EH (cell line): ENCODE measurements at regions not wholly inside any gene's neighbourhood (a gene's known extent, or its start where the extent isn't known, plus 50 kb on each side); places are given as distances from the start of the nearest gene placed in this dataset.
"Not testable (repeated sequence)": the region's sequence is repeated elsewhere in the genome, so short reads cannot be mapped to it uniquely, and the experiment has no call there.

ENCODE experiments used
- DNase-seq: peaks from one replicate; pipeline ENCODE4 v3.0.0-alpha.2; 2015; ENCODE audit warnings: low read depth

DNA sequence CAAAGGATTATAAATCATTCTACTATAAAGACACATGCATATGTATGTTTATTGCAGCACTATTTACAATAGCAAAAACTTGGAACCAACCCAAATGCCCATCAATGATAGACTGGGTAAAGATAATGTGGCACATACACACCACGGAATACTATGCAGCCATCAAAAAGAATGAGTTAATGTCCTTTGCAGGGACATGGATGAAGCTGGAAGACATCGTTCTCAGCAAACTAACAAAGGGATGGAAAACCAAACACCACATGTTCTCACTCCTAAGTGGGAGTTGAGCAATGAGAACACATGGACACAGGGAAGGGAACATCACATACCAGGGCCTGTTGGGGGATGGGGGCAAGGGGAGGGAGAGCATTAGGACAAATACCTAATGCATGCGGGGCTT, 133.2 kb downstream of the ATXN3L start:
- DNase-seq: not testable (repeated sequence)

DNA sequence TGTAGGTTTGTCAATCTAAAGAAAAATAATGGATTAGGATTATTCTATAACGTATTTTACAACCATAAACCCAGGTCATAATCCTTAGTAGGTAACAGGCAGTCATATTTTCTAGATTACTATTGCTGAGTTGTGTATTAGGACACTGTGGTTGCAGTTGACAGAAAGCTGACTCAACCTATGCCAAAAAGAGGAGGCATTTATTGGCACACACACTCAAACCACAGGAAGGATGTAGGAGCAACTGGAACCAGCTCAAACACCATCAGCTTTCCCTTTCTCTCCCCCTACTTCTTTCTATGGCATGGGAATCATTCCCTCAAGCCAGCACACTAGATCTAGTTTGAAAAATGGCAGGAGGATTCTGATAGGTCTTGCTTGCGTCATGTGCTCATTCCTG, 136.4 kb upstream of the FAM9C start:
- peak; percentile 73 for DNase-seq

DNA sequence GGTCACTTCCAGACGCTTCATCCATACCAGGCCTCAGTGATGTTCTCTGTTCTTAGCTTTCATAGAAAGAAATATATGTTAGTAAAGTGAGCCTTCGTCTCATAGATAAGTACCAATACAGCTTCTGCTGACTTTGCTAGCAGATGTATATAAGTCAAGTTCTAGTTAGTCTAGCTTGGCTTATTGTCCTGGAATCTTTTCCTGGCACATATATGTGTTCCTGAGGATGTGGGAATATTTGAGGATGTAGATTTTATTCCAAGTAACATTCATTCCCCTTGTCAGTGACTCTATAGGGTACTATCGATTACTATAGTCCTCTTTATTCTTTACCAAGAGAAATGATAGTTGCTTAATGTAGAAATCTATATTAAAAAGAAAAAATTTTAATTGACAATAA, 135.2 kb upstream of the FAM9C start:
- DNase-seq: no peak

DNA sequence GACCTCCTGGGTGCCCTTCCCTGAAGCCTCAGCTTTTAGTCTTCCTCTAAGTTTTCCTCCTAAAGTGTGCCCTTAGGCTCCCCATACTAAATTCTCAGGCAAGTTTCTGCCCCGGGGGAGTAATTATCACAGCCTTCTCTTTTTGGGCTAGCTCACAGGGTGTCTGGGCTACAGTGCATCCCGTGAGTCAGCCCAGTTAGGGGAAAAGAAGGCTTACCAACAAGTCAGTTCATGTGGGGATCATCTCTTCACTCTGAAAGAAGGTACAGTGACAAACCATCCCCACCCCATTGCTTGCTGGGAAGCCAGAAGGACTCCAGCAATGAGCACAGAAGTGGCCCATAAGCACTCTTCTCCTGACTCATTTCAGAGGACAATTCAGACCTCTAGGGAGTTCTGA, 134.7 kb upstream of the FAM9C start:
- no peak for DNase-seq

DNA sequence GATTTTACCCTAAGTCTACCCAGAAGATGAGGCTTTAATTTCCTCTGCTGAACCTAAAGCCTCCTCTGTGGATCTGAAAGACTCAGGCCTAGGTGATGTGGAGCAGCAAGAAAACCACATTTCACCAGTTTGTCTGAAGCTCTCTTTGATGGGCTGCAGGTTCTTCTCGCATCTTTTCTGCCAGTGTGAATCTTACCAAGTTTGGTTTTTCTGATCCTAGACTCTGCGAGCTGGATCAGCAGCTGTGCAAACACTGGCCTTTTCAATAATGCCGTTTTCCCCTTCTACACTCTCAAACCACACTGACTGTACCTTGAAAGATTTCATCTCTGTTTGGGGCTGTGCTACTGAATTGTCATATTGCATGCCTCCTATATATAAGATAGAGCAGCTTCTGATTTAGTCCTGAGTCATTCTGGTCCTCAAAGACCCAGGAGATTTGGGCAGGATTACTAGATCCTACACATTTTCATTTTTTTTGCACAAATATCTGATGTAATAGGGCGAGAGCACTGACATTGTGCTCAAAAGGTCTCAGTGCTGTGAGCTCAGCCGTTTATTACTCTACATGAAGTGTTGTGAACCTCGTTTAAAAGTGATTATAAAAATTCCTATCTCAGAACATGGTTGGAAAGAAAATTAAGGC, 133.6 kb upstream of the FAM9C start:
- no peak for DNase-seq

DNA sequence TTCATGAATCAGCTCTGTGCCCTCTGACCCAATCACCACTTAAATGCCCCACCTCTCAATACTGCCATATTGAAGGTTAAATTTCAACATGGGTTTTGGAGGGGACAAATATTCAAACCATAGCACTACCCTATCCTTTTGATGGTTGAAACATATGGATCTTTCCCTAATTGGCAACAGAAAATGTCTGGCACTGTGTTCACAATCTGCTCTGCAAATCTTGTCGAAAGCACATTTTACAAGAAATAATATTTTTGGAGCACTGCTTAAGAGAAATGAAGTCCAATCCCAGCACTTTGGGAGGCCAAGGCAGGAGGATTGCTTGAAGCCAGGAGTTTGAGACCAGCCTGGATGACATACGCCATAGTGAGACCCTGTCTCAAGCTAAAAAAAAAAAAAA, 130.6 kb upstream of the FAM9C start:
- no peak for DNase-seq

DNA sequence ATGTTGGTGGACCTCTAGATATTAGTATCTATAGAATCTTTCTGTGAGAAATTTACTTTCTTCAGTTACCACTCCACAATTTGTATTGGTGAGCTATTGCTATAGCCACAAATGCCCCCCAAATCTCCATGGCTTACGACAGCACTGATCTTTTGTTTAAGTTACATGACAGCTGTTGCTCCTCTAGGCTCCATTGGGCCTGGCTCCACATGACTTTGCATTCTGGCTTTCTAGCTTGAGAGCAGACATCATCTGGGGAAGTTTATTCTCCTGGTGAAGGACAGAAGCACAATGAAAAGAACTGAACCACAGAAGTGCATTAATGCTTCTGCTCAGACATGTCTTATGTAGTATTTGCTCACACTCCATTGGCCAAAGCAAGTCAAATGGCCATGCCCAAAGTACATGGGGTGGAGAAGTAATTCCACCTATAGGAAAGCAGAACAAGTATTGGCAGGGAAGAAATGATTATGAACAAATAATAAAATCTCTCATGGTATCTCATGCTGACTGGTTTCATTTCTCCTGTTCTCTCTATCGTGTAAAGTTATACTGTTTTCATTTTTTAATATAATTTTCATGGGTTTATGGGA, 126.6 kb upstream of the FAM9C start:
- no peak for DNase-seq

DNA sequence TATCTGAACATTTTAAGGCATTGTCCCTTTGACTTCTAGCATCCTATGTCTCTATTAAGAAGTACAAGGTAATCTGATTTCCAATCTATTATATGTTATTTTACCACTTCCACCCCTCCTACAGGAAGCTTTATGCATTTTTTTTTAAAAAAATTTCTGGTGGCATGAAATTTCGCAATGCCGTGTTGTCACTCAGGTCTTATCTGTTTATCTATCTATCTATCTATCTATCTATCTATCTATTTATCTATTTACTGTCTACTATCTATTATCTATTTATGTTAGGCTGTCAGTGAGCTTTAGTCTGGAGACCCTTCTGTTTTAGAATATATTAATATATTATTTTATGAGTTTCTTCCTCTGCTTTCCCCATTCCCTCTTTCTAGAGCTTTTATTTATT, 125.3 kb upstream of the FAM9C start:
- no peak for DNase-seq

DNA sequence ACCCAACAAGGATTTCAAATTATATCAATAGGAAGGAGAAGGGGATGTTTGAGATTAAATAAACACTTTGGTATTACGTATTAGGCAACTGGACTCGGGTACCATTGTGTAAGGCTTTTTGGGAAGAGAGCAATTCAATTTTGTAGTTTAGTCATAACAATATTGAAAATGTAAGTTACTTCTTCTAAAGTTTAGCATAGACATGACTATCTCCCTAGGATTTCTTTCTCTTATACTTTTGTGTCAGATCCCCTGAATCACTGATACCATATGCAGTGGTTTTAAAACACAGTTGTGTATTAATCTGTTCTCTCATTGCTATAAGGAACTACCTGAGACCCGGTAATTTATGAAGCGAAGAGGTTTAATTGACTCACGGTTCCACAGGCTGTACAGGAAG, 123.8 kb upstream of the FAM9C start:
- no peak for DNase-seq

DNA sequence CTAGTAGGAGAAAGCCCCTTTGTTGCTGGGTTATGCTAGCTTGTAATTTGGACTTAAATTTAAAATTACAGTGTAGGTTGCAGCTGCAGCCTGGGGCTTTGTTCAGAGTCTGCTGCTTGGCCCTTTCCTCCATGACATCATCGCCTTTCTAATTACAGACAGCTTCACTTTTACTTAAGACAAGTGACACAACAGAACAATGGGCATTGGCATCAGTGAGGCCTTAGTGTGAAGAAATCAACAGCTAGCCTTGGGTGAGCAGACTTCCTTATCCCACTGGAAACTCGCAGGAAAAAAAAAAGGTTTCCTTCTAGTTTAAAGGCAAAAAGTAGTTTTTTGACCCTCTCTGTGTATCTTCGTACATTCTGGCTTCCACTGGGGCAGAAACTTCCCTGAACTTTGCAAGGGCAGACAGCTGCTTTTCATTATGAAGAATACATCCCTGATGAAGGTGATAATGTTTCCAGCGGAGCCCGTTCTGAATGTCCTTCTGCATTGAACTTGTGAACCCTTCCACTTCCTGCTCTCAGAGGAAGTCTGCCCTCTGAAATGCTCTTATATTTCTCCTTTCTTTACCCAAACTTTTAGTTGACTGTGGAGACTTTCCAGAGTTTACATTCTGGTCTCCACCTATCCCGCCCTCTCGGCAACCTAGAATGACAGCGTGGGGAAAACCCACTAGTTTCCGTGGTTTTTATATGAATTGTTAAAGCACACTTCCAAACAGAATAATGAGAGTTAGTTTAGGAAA, 123.2 kb upstream of the FAM9C start:
- peak; percentile 51 for DNase-seq

DNA sequence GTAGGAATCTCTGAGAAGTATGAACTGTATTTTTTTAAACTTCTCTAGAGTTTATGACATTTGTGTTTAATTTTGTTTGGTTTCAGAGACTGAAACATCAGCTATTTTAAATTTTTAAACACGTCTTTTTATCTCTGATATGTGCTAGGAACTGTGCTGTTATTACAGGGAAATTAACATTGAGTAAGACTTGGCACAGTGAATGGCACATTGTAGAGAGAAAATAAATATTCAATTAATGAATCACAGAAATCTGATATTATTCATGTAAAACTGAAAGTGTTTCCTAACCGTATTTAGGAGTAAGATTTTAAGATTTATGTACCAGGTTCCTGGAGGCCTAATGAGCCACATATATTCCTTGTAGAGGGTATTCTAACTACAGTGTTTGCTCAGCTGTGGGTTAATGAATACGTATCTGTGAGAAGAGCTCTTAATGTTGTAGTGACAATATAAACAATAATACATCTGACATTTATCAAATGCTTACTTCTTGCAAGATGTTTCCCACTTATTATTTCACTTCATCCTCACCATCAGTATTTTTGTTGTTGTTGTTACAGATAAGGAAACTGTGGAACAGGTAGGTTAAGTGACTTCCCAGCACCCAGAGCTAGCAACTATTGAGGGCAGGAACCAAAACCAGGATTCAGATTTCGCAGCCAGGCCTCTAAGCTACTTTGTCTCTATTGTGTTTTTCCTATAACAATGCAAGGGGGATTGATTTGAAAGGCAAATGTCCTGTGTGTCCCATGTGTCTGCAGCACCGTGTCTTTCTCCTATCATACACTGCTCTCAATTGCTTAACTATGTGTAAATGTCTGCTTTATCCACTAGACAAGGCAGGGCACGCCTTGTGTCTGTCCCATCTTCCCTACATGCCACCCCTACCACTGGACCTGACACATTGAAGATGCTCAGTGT, 121.1 kb upstream of the FAM9C start:
- no peak for DNase-seq

DNA sequence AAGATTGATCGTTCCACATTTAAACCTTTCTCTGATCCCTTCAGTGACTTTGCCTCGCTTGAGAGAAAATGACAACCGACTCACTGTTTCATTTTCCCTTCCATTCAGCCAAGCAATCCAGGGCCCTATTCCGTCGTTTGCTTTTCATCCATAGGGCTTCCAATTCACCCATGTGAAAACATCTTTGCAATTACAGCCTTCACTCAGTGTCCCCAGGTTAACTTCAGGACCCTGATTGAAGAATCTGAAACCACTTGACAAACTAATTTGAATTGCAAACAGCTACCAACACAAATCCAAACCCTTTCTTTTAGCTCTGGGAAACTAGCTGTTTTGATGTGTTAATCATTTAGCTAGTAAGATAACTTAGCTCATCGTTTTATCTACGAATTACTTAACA, 120.2 kb upstream of the FAM9C start:
- DNase-seq: no peak

DNA sequence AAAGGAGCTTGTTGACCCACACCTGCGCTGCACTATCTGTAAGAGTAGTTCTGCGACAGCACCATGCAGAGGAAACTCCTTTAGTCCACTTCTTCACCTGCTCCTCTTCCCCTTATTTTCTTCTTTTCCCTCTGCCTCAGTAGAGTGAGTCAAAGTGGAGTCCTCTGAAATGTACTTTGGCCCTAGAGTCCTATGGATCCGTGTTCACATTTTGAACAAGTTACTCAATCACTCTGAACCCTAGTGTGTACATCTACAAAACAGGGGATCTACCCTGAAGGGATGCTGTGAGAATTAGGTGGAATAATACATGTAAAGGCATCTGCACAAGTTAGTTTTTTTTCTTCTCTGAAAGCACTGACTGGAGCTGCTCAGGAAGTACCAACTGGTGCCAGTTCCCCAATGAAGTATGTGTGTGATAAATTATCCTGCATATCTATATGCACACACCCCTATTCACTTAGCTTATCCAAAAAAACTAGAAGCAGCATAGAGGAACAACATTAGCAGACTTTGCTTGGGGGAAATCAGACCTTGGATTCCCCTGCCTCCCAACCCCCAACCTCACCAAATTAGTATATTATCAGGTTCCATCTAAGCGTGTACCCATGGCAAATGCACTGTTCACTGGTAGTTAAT, 118.5 kb upstream of the FAM9C start:
- DNase-seq: no peak

DNA sequence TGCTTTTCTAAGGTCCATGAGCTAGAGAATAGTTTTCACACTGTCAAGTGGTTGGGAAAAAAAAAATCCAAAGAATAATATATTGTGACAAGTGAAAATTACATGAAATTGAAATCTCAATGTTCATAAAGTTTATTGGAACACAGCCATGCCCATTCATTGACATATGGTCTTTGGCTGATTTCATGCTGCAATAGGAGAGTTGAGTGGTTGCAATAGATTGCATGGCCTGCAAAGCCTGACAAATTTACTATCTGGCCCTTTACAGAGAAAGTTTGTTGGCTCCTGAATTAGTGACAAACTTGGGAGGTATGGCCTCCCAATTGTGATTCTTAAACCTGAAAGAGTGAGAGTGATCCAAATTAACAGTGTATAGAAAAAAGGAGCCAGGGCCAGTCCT, 115.5 kb upstream of the FAM9C start:
- no peak for DNase-seq

DNA sequence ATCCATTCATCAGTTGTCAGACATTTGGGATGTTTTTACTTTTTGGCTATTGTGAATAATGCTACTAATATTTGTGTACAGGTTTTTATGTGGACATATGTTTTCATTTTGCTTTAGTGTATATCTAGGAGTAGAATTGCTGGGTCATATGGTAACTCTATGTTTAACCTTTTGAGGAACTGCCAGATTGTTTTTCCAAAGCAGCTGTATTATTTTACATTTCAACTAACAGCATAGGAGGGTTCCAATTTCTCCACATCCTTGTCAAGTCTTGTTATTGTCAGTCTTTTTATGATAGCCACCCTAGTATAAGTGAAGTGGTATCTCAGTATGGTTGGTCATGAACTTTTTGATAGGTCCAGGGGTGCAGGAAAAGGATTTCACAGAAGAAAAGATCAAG, 114.5 kb upstream of the FAM9C start:
- peak; percentile 26 for DNase-seq

DNA sequence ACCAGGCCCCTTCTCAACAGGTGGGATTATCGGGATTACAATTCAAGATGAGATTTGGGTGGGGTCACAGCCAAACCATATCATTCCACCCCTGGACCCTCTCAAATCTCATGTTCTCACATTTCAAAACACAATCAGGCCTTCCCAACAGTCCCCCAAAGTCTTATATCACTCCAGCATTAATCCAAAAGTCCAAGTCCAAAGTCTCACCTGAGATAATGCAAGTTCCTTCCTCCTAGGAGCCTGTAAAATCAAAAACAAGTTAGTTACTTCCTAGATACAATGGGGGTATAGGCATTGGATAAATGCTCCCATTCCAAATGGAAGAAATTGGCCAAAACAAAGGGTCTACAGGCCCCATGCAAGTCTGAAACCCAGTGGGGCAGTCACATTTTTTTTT, 111.1 kb upstream of the FAM9C start:
- DNase-seq: not testable (repeated sequence)

DNA sequence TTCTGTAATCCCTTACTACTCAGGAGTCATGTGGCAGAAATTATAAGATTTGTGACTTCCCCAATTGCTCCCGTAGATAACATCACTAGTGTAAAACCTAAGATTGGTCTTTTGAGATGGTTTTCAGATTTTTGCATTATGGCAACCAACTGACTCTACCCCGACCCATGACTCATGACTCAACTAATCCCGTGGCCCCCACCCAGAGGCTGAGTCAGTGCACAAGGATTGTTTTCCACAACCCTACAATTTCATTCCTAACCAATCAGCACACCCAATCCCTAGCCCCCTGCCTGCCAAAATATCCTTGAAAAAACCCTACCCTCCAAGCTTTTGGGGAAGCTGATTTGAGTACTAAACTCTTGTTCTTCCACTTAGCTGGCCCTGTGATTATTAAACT, 109.4 kb upstream of the FAM9C start:
- peak; percentile 44 for DNase-seq

DNA sequence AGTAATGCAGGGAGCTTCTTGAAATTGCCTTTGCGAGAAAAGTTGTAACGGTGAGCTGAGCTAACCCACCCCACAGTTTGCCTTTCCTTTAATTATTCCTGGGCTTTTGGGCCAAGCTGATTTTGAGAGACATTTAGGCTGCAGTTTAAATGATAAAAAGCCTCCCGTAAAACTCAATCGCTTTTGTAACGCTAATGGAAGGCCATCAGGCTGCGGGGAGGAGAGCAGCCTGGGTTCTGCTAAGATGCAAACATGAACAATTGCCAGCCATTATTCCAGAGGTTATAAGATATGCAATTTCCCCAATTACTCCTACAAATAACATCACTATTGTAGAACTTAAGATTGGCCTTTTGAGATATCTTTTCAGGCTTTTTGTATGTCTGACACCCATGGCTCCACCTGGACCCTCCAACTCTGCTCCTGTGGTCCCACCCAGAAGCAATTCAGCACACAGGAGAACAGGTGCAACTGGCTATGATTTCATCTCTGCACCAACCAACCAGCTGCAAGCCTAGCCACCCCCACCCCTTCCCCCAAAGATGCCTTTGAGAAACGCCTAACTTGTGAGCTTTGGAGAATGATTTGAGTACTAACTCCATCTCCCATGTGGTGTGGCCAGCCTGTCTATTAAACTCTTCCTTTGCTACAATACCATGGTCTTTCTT, 108.2 kb upstream of the FAM9C start:
- DNase-seq: no peak

DNA sequence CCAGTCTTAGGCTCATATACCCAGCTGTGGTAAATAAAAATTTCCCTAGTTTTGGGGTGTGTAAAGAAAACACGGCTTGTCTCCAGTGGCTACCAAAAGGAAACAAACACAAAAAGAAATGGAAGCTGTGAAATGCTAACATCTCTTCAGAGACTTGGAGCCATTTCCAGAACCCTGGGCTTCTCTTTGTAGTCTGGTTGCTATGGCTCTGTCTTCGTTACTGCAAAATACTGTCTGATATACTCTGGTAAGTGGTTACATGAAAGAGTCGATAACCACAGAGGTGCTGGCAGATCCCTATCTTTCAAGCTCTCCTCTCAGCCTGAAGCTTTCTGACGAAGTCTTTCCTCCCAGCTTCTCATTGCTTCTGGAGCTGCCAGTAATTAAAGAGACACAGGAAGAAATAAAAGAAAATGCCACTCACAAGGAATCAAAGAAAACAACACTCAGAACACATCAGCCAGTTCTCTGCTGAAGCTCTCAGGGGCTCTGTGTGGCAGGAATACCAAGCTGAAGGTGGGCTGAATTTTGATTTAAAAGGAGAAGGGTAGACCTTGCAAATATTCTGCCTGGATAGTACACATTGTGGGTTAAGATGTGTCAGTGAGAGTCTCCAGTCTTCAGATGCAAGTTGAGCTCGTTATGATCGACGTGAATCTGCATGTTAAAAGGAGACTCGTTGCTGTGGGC, 107.6 kb upstream of the FAM9C start:
- DNase-seq: peak; percentile 52

DNA sequence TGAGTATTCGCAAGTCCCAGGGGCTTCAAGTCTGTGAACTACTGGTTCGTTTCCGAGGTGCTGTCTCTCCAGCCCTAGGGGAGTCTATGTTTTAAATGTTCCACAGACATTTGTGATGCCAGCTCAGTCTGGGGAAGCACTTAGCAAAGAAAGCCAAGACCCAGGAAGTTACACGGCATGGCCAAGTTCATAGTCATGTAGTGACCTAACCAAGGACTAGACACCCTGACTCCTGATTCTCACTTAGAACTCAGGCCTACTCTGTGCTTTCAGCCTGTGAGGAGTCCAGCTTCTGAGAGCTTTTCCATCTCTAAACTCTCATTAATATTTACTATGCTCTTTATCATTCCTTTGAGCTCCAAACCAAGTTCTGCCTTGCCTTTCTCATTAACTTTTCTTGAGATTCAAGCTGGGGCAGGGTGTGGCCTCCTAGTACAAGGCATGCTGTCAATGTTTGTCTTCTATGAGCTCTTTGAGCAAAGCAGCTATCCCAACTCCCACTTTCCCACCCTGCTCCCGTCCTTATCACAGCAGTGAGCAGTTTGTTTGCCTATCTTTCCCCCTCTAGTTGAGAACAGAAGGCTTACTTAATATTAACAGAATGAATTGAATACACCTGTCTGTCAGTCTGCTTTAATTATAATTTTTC, 105.4 kb upstream of the FAM9C start:
- DNase-seq: no peak
